ENCODE measurements at regions not wholly inside any gene's neighbourhood (a gene's known extent, or its start where the extent isn't known, plus 50 kb on each side); places are given as distances from the start of the nearest gene placed in this dataset.

- no peak overlapping the region for H3K4me2 ChIP-seq (replicated peaks; ENCODE audit: low read depth, low read length, poor library complexity, severe bottlenecking)
- no peak overlapping the region for H3K4me3 ChIP-seq (ENCODE audit: control extremely low read depth in 1 of 5, extremely low read depth in 1 of 5, insufficient read depth in 1 of 5, low read depth in 2 of 5, low read length in 4 of 5)
- no peak overlapping the region for H2AFZ ChIP-seq (ENCODE audit: insufficient read depth, low read depth, low read length, poor library complexity, severe bottlenecking)
- Mint-ChIP-seq H3K4me3 (no peak overlapping the region), H3K4me1 (no peaks in the 10 kb centered on the region), H3K27me3 (peaks cover 7% of the 10 kb centered on the region), H3K27ac (no peak overlapping the region), H3K9me3 (ENCODE audit: insufficient read depth) (peaks cover 2% of the 10 kb centered on the region)
- H3K36me3 ChIP-seq (replicated peaks in 1 of 2; ENCODE audit: control extremely low read depth in 1 of 2, control insufficient read depth in 1 of 2, extremely low read depth in 1 of 2, insufficient read depth in 2 of 2, low read length in 1 of 2) = no peaks in the 10 kb centered on the region
- no peaks in the 10 kb centered on the region for H3K4me1 ChIP-seq (ENCODE audit: control insufficient read depth in 2 of 2, insufficient read depth in 2 of 2, low read length in 2 of 2)
- TF ChIP-seq CTCF (IDR thresholded peaks at IDR 0.05) = no peak
- no peak for TF ChIP-seq EZH2 (IDR thresholded peaks at IDR 0.05; ENCODE audit: borderline replicate concordance, insufficient read depth, low read depth, low read length, poor library complexity, severe bottlenecking)
- H3K27me3 ChIP-seq (replicated peaks in 1 of 4; ENCODE audit: control extremely low read depth in 1 of 4, control insufficient read depth in 3 of 4, insufficient read depth in 4 of 4, low read length in 3 of 4) = peaks cover 0 to 3% (median 0%) of the 10 kb centered on the region in 4 experiments
- H4K20me1 ChIP-seq (ENCODE audit: control insufficient read depth, insufficient read depth, low read length, poor library complexity, severe bottlenecking) = no peaks in the 10 kb centered on the region
- no peak overlapping the region for H3K27ac ChIP-seq (ENCODE audit: low read length in 2 of 2)
- ChIA-PET CTCF (no interaction called here), POLR2A (no interaction called here)
- H3K9ac ChIP-seq (ENCODE audit: low read length) = no peak overlapping the region
- H3K9me3 ChIP-seq (ENCODE audit: control extremely low read depth in 1 of 3, control insufficient read depth in 2 of 3, insufficient read depth in 1 of 3, low read length in 2 of 3) = peaks cover 0 to 1% (median 0%) of the 10 kb centered on the region in 3 donors
- 93% methylated on average over 6 of the region's 6 CpGs for WGBS (ENCODE audit: insufficient coverage)
- ATAC-seq (ENCODE audit: low read depth) (no peak), DNase-seq (no peak)
- intact Hi-C loops (cut with micrococcal nuclease) = no loop called here
- no peaks in the 10 kb centered on the region for H3K79me2 ChIP-seq (ENCODE audit: control insufficient read depth, insufficient read depth, low read length)
Observed at GRCh38 chr2:890791-891190, 59.9 kb upstream of the SNTG2 start.

DNA sequence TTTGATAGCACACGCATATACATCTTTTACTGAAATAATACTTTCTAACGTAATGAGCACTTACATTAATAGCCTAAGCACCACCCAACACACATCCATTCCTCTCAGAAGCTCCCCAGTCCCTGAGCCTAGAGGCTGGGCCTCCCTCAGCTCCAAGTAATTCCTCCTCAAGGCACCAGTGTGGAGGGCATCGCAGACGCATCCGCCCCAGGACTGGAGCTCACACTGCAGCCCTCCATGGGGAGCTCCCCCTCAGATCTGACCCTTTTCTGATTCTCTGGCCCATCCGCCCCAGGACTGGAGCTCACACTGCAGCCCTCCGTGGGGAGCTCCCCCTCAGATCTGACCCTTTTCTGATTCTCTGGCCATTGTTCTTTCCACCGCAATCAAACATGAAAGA, 60.4 kb upstream of the SNTG2 start:
- Histone ChIP-seq H3K79me2 (ENCODE audit: control insufficient read depth, insufficient read depth, low read length) (no peaks in the 10 kb centered on the region), H3K27ac (ENCODE audit: low read length in 2 of 2) (no peak overlapping the region), H3K4me1 (ENCODE audit: control insufficient read depth in 2 of 2, insufficient read depth in 2 of 2, low read length in 2 of 2) (no peaks in the 10 kb centered on the region), H3K9me3 (ENCODE audit: control extremely low read depth in 1 of 3, control insufficient read depth in 2 of 3, insufficient read depth in 1 of 3, low read length in 2 of 3) (peaks cover 0 to 1% (median 0%) of the 10 kb centered on the region in 3 donors), H3K27me3 (replicated peaks in 1 of 4; ENCODE audit: control extremely low read depth in 1 of 4, control insufficient read depth in 3 of 4, insufficient read depth in 4 of 4, low read length in 3 of 4) (peaks cover 0 to 3% (median 0%) of the 10 kb centered on the region in 4 experiments), H3K9ac (ENCODE audit: low read length) (no peak overlapping the region), H2AFZ (ENCODE audit: insufficient read depth, low read depth, low read length, poor library complexity, severe bottlenecking) (no peak overlapping the region), H3K4me2 (replicated peaks; ENCODE audit: low read depth, low read length, poor library complexity, severe bottlenecking) (no peak overlapping the region), H3K36me3 (replicated peaks in 1 of 2; ENCODE audit: control extremely low read depth in 1 of 2, control insufficient read depth in 1 of 2, extremely low read depth in 1 of 2, insufficient read depth in 2 of 2, low read length in 1 of 2) (no peaks in the 10 kb centered on the region), H3K4me3 (ENCODE audit: control extremely low read depth in 1 of 5, extremely low read depth in 1 of 5, insufficient read depth in 1 of 5, low read depth in 2 of 5, low read length in 4 of 5) (no peak overlapping the region), H4K20me1 (ENCODE audit: control insufficient read depth, insufficient read depth, low read length, poor library complexity, severe bottlenecking) (no peaks in the 10 kb centered on the region)
- DNase-seq (no peak), ATAC-seq (ENCODE audit: low read depth) (no peak)
- peaks cover 2% of the 10 kb centered on the region for H3K9me3 Mint-ChIP-seq (ENCODE audit: insufficient read depth)
- 88% methylated on average over 7 of the region's 8 CpGs for WGBS (ENCODE audit: insufficient coverage)
- POLR2A ChIA-PET = no interaction called here
- no peak overlapping the region for H3K4me3 Mint-ChIP-seq
- peaks cover 7% of the 10 kb centered on the region for H3K27me3 Mint-ChIP-seq
- no peaks in the 10 kb centered on the region for H3K4me1 Mint-ChIP-seq
- intact Hi-C loops (cut with micrococcal nuclease) = no loop called here
- TF ChIP-seq CTCF (IDR thresholded peaks at IDR 0.05) (no peak), EZH2 (IDR thresholded peaks at IDR 0.05; ENCODE audit: borderline replicate concordance, insufficient read depth, low read depth, low read length, poor library complexity, severe bottlenecking) (no peak)
- CTCF ChIA-PET = no interaction called here
- H3K27ac Mint-ChIP-seq = no peak overlapping the region
